ENCODE measurements at regions not wholly inside any gene's neighbourhood (a gene's known extent, or its start where the extent isn't known, plus 50 kb on each side); places are given as distances from the start of the nearest gene placed in this dataset.
"Not testable (repeated sequence)": the region's sequence is repeated elsewhere in the genome, so short reads cannot be mapped to it uniquely, and the experiment has no call there.

DNA sequence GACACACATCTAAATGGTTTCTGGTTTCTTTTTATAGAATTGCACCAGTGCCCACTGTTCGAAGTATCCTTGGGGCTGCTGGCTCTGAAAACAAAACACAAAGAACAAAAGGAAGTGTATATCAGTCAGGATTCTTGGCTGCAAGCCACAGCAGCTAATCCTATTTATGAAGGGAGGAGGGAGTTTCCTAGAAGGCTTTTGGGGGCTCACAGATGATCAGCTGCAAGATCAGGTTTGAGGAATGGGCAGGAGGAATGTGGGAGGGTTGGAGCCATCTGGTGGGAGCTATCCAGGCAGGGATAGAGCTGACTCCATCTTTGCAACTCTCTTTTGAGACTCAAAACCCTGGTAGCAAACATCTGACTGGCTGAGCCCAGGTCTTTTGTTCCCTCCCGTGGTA is 118.3 kb upstream of the EEF2KMT start:
- Histone ChIP-seq H3K27ac (ENCODE audit: low read depth in 1 of 2, low read length in 1 of 2) (no peak overlapping the region), H3K27me3 (ENCODE audit: control insufficient read depth in 3 of 3, insufficient read depth in 3 of 3, low read length in 2 of 3) (no peaks in the 10 kb centered on the region), H3K9ac (ENCODE audit: insufficient read depth in 1 of 2, low read length in 2 of 2) (no peak overlapping the region), H3K4me1 (ENCODE audit: control insufficient read depth in 5 of 5, insufficient read depth in 5 of 5, low read length in 5 of 5) (no peaks in the 10 kb centered on the region), H3K36me3 (ENCODE audit: control insufficient read depth in 4 of 4, insufficient read depth in 4 of 4, low read length in 4 of 4) (no peaks in the 10 kb centered on the region), H3K4me3 (no peak overlapping the region), H3K9me3 (ENCODE audit: control insufficient read depth in 4 of 4, insufficient read depth in 3 of 4, low read length in 3 of 4) (peaks cover 0 to 2% (median 0%) of the 10 kb centered on the region in 4 donors)
- ATAC-seq (ENCODE audit: insufficient read depth, low FRiP score) (no peak), DNase-seq (peak in 2 of 3 donors; percentile 14 to 41)
- no peak for TF ChIP-seq CTCF (IDR thresholded peaks at IDR 0.05; ENCODE audit: control extremely low read depth, extremely low read depth)
- WGBS, 2 donors: 24 to 43% methylated on average over 2 of the region's 2 CpGs

DNA sequence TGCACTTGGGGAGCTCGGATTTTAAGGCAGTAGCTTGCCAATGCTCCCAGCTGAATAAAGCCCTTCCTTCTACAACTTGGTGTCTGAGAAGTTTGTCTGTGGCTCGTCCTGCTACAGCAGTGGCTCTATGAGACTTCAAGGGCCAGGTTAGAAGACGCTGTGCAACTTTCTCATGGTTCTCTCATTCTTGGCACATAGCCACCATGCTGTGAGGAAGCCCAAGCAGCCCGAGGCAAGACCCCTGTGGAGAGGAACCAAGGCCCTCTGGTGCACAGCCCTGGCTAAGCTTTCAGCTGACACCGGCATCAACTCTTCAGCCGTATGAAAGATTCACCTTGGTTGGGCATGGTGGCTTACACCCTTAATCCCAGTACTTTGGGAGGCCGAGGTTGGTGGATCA is 116.9 kb upstream of the EEF2KMT start:
- no peak overlapping the region for H3K4me3 ChIP-seq
- no peak for DNase-seq
- no peaks in the 10 kb centered on the region for H3K36me3 ChIP-seq (ENCODE audit: control insufficient read depth in 4 of 4, insufficient read depth in 4 of 4, low read length in 4 of 4)
- no peaks in the 10 kb centered on the region for H3K4me1 ChIP-seq (ENCODE audit: control insufficient read depth in 5 of 5, insufficient read depth in 5 of 5, low read length in 5 of 5)
- TF ChIP-seq CTCF (IDR thresholded peaks at IDR 0.05; ENCODE audit: control extremely low read depth, extremely low read depth): no peak
- H3K9me3 ChIP-seq (ENCODE audit: control insufficient read depth in 4 of 4, insufficient read depth in 3 of 4, low read length in 3 of 4): peaks cover 0 to 2% (median 0%) of the 10 kb centered on the region in 4 donors
- WGBS, 2 donors: 88 to 93% methylated on average over 7 of the region's 7 CpGs
- H3K27ac ChIP-seq (ENCODE audit: low read depth in 1 of 2, low read length in 1 of 2): no peak overlapping the region
- no peak overlapping the region for H3K9ac ChIP-seq (ENCODE audit: insufficient read depth in 1 of 2, low read length in 2 of 2)
- no peak for ATAC-seq (ENCODE audit: insufficient read depth, low FRiP score)
- no peaks in the 10 kb centered on the region for H3K27me3 ChIP-seq (ENCODE audit: control insufficient read depth in 3 of 3, insufficient read depth in 3 of 3, low read length in 2 of 3)

DNA sequence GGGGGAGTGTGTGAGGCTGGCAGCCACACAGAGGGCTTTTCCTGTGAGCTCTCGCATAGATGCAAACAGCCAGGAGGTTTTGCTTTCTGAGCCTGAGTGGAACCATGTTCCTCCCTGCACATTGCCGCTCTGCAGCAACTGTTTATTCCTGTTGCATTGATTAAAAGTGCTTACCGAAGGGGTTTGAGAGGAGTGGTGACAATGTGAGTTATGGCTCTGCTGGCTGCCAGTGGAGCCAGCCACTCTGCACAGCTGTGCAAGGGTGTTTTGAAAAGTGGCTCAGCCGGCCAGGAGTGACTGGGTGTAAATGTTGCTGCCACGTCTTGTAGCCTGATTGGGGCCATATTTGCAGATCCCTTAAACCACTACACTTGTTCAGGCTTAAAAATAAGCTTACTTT is 114.9 kb upstream of the EEF2KMT start:
- H3K9me3 ChIP-seq (ENCODE audit: control insufficient read depth in 4 of 4, insufficient read depth in 3 of 4, low read length in 3 of 4); H3K9ac ChIP-seq (ENCODE audit: insufficient read depth in 1 of 2, low read length in 2 of 2); ATAC-seq (ENCODE audit: insufficient read depth, low FRiP score); H3K27ac ChIP-seq (ENCODE audit: low read depth in 1 of 2, low read length in 1 of 2); H3K4me1 ChIP-seq (ENCODE audit: control insufficient read depth in 5 of 5, insufficient read depth in 5 of 5, low read length in 5 of 5); H3K27me3 ChIP-seq (ENCODE audit: control insufficient read depth in 3 of 3, insufficient read depth in 3 of 3, low read length in 2 of 3); H3K4me3 ChIP-seq; H3K36me3 ChIP-seq (ENCODE audit: control insufficient read depth in 4 of 4, insufficient read depth in 4 of 4, low read length in 4 of 4): not testable (repeated sequence)
- WGBS, 2 donors: 11 to 12% methylated on average over 5 of the region's 5 CpGs
- peak; percentile 18 to 56 (median 42) for DNase-seq

- not testable (repeated sequence) for H3K9ac ChIP-seq (ENCODE audit: insufficient read depth in 1 of 2, low read length in 2 of 2); H3K27ac ChIP-seq (ENCODE audit: low read depth in 1 of 2, low read length in 1 of 2); H3K4me1 ChIP-seq (ENCODE audit: control insufficient read depth in 5 of 5, insufficient read depth in 5 of 5, low read length in 5 of 5); H3K27me3 ChIP-seq (ENCODE audit: control insufficient read depth in 3 of 3, insufficient read depth in 3 of 3, low read length in 2 of 3); ATAC-seq (ENCODE audit: insufficient read depth, low FRiP score); H3K9me3 ChIP-seq (ENCODE audit: control insufficient read depth in 4 of 4, insufficient read depth in 3 of 4, low read length in 3 of 4); H3K36me3 ChIP-seq (ENCODE audit: control insufficient read depth in 4 of 4, insufficient read depth in 4 of 4, low read length in 4 of 4); H3K4me3 ChIP-seq
- peak in 2 of 3 donors; percentile 2 to 7 for DNase-seq
- 93 to 96% methylated on average over 1 of the region's 1 CpG for WGBS, 2 donors
Measured at GRCh38 chr16:5207862-5208498, 110.4 kb upstream of the EEF2KMT start.

All from lung (tissue), 11 donors.